ENCODE measurements at regions not wholly inside any gene's neighbourhood (a gene's known extent, or its start where the extent isn't known, plus 50 kb on each side); places are given as distances from the start of the nearest gene placed in this dataset.
"Not testable (repeated sequence)": the region's sequence is repeated elsewhere in the genome, so short reads cannot be mapped to it uniquely, and the experiment has no call there.

DNA sequence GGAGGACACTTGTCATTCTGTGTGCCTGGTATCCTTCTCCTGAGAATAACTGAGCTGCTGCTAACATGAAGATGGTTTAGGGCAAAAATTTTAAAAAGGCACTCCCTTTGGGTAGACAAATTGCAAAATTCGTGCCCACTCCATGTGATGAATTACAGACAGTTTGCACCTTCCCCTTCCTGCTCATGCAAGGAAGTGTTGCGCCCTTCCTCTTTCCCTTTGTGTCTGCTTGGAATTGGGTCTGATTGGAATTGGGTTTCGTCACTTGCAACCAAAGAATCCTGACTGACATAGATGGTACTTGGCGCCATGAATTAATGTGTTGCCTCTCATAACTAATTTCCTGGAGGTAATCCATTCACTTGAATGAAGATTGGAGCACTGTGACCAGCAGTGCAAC, 62.3 kb upstream of the SHLD1 start:
- intact Hi-C loops (cut with micrococcal nuclease): no loop called here
- no peak overlapping the region for H3K27ac Mint-ChIP-seq
- Histone ChIP-seq H2AFZ (ENCODE audit: insufficient read depth, low read depth, low read length, poor library complexity, severe bottlenecking) (no peak overlapping the region), H3K9ac (ENCODE audit: low read length) (no peak overlapping the region), H3K4me1 (ENCODE audit: control insufficient read depth in 2 of 2, insufficient read depth in 2 of 2, low read length in 2 of 2) (peaks cover 30 to 40% of the 10 kb centered on the region in 2 donors), H3K9me3 (ENCODE audit: control extremely low read depth in 1 of 3, control insufficient read depth in 2 of 3, insufficient read depth in 1 of 3, low read length in 2 of 3) (no peaks in the 10 kb centered on the region), H3K4me3 (ENCODE audit: control extremely low read depth in 1 of 5, extremely low read depth in 1 of 5, insufficient read depth in 1 of 5, low read depth in 2 of 5, low read length in 4 of 5) (no peak overlapping the region), H3K27ac (ENCODE audit: low read length in 2 of 2) (no peak overlapping the region), H3K36me3 (replicated peaks in 1 of 2; ENCODE audit: control extremely low read depth in 1 of 2, control insufficient read depth in 1 of 2, extremely low read depth in 1 of 2, insufficient read depth in 2 of 2, low read length in 1 of 2) (no peaks in the 10 kb centered on the region), H3K4me2 (replicated peaks; ENCODE audit: low read depth, low read length, poor library complexity, severe bottlenecking) (peak overlapping the region; percentile 20), H3K27me3 (replicated peaks in 1 of 4; ENCODE audit: control extremely low read depth in 1 of 4, control insufficient read depth in 3 of 4, insufficient read depth in 4 of 4, low read length in 3 of 4) (no peaks in the 10 kb centered on the region), H4K20me1 (ENCODE audit: control insufficient read depth, insufficient read depth, low read length, poor library complexity, severe bottlenecking) (no peaks in the 10 kb centered on the region), H3K79me2 (ENCODE audit: control insufficient read depth, insufficient read depth, low read length) (no peaks in the 10 kb centered on the region)
- peaks cover 20% of the 10 kb centered on the region for H3K4me1 Mint-ChIP-seq
- no peak overlapping the region for H3K4me3 Mint-ChIP-seq
- no peaks in the 10 kb centered on the region for H3K27me3 Mint-ChIP-seq
- no peaks in the 10 kb centered on the region for H3K9me3 Mint-ChIP-seq (ENCODE audit: insufficient read depth)
- TF ChIP-seq CTCF (IDR thresholded peaks at IDR 0.05) (no peak), EZH2 (IDR thresholded peaks at IDR 0.05; ENCODE audit: borderline replicate concordance, insufficient read depth, low read depth, low read length, poor library complexity, severe bottlenecking) (no peak)
- ATAC-seq (ENCODE audit: low read depth): no peak
- DNase-seq: no peak
- 93% methylated on average over 2 of the region's 4 CpGs for WGBS (ENCODE audit: insufficient coverage)
- ChIA-PET POLR2A (interaction anchor here (0.7 kb wide), 1 partner anchor 38 kb away, joined by 8 read pairs; no protein-coding TSS in a partner anchor), CTCF (no interaction called here)

- POLR2A ChIA-PET: no interaction called here
- no peak overlapping the region for H2AFZ ChIP-seq (ENCODE audit: insufficient read depth, low read depth, low read length, poor library complexity, severe bottlenecking)
- TF ChIP-seq EZH2 (IDR thresholded peaks at IDR 0.05; ENCODE audit: borderline replicate concordance, insufficient read depth, low read depth, low read length, poor library complexity, severe bottlenecking): no peak
- no peak for TF ChIP-seq CTCF (IDR thresholded peaks at IDR 0.05)
- ATAC-seq (ENCODE audit: low read depth) (no peak), DNase-seq (no peak)
- Mint-ChIP-seq H3K27ac (peak overlapping the region; percentile 56), H3K27me3 (no peaks in the 10 kb centered on the region), H3K4me1 (peaks cover 23% of the 10 kb centered on the region), H3K9me3 (ENCODE audit: insufficient read depth) (no peaks in the 10 kb centered on the region), H3K4me3 (no peak overlapping the region)
- H3K4me2 ChIP-seq (replicated peaks; ENCODE audit: low read depth, low read length, poor library complexity, severe bottlenecking): no peak overlapping the region
- H3K4me3 ChIP-seq (ENCODE audit: control extremely low read depth in 1 of 5, extremely low read depth in 1 of 5, insufficient read depth in 1 of 5, low read depth in 2 of 5, low read length in 4 of 5): no peak overlapping the region
- CTCF ChIA-PET: interaction anchor here (0.6 kb wide), 1 partner anchor 902 kb away, joined by 7 read pairs; no protein-coding TSS in a partner anchor
- H3K36me3 ChIP-seq (replicated peaks in 1 of 2; ENCODE audit: control extremely low read depth in 1 of 2, control insufficient read depth in 1 of 2, extremely low read depth in 1 of 2, insufficient read depth in 2 of 2, low read length in 1 of 2): no peaks in the 10 kb centered on the region
- intact Hi-C loops (cut with micrococcal nuclease): no loop called here
- WGBS (ENCODE audit: insufficient coverage): 95% methylated on average over 13 of the region's 15 CpGs
- H3K4me1 ChIP-seq (ENCODE audit: control insufficient read depth in 2 of 2, insufficient read depth in 2 of 2, low read length in 2 of 2): peaks cover 25 to 35% of the 10 kb centered on the region in 2 donors
- no peaks in the 10 kb centered on the region for H4K20me1 ChIP-seq (ENCODE audit: control insufficient read depth, insufficient read depth, low read length, poor library complexity, severe bottlenecking)
- no peak overlapping the region for H3K9ac ChIP-seq (ENCODE audit: low read length)
- H3K27me3 ChIP-seq (replicated peaks in 1 of 4; ENCODE audit: control extremely low read depth in 1 of 4, control insufficient read depth in 3 of 4, insufficient read depth in 4 of 4, low read length in 3 of 4): no peaks in the 10 kb centered on the region
- no peaks in the 10 kb centered on the region for H3K9me3 ChIP-seq (ENCODE audit: control extremely low read depth in 1 of 3, control insufficient read depth in 2 of 3, insufficient read depth in 1 of 3, low read length in 2 of 3)
- no peak overlapping the region for H3K27ac ChIP-seq (ENCODE audit: low read length in 2 of 2)
- no peaks in the 10 kb centered on the region for H3K79me2 ChIP-seq (ENCODE audit: control insufficient read depth, insufficient read depth, low read length)
Observed at GRCh38 chr20:5686384-5687105, 63.7 kb upstream of the SHLD1 start.

GRCh38 chr20:5682556-5682955, 67.6 kb upstream of the SHLD1 start:
- DNase-seq; H3K9me3 Mint-ChIP-seq (ENCODE audit: insufficient read depth); H3K4me3 Mint-ChIP-seq; H3K9ac ChIP-seq (ENCODE audit: low read length); H4K20me1 ChIP-seq (ENCODE audit: control insufficient read depth, insufficient read depth, low read length, poor library complexity, severe bottlenecking); H3K27ac ChIP-seq (ENCODE audit: low read length in 2 of 2); H3K27me3 ChIP-seq (replicated peaks in 1 of 4; ENCODE audit: control extremely low read depth in 1 of 4, control insufficient read depth in 3 of 4, insufficient read depth in 4 of 4, low read length in 3 of 4); H3K79me2 ChIP-seq (ENCODE audit: control insufficient read depth, insufficient read depth, low read length); intact Hi-C loops (cut with micrococcal nuclease); H3K4me3 ChIP-seq (ENCODE audit: control extremely low read depth in 1 of 5, extremely low read depth in 1 of 5, insufficient read depth in 1 of 5, low read depth in 2 of 5, low read length in 4 of 5); H3K4me2 ChIP-seq (replicated peaks; ENCODE audit: low read depth, low read length, poor library complexity, severe bottlenecking); H3K4me1 ChIP-seq (ENCODE audit: control insufficient read depth in 2 of 2, insufficient read depth in 2 of 2, low read length in 2 of 2); H3K9me3 ChIP-seq (ENCODE audit: control extremely low read depth in 1 of 3, control insufficient read depth in 2 of 3, insufficient read depth in 1 of 3, low read length in 2 of 3); H3K36me3 ChIP-seq (replicated peaks in 1 of 2; ENCODE audit: control extremely low read depth in 1 of 2, control insufficient read depth in 1 of 2, extremely low read depth in 1 of 2, insufficient read depth in 2 of 2, low read length in 1 of 2); H2AFZ ChIP-seq (ENCODE audit: insufficient read depth, low read depth, low read length, poor library complexity, severe bottlenecking); H3K27ac Mint-ChIP-seq; H3K27me3 Mint-ChIP-seq; ATAC-seq (ENCODE audit: low read depth): not testable (repeated sequence)
- peaks cover 11% of the 10 kb centered on the region for H3K4me1 Mint-ChIP-seq
- WGBS (ENCODE audit: insufficient coverage): no CpG with 5 or more reads among the region's 2 CpGs
- POLR2A ChIA-PET: interaction anchor here (1.0 kb wide), 1 partner anchor 37 kb away, joined by 3 read pairs; no protein-coding TSS in a partner anchor
- CTCF ChIA-PET: interaction anchor here (1.0 kb wide), 1 partner anchor 113 kb away, joined by 4 read pairs; no protein-coding TSS in a partner anchor
